ENCODE measurements at regions not wholly inside any gene's neighbourhood (a gene's known extent, or its start where the extent isn't known, plus 50 kb on each side); places are given as distances from the start of the nearest gene placed in this dataset.

DNA sequence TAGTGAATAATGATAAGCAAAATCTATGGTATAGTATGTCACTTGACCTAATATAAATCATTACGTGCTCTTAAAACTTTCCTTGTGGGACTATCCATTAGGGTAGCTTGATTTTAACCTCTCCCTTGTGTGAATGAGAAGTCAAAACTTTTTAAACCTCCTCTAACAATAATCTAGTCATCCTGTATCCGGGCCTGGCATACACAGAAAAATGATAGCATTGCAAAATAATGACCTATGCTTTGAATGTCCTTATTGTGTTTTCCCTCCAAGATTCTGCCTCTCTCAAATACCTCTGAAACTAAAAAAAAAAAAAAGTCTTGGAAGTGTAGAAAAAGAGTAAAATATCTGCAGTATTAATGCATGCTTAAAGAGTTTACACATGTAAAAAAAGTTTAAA is 250.0 kb upstream of the NDST3 start:
- Histone ChIP-seq H3K9me3 (no peaks in the 10 kb centered on the region), H3K4me1 (no peaks in the 10 kb centered on the region), H3K27me3 (no peaks in the 10 kb centered on the region), H3K27ac (no peak overlapping the region), H3K4me3 (no peak overlapping the region), H3K36me3 (no peaks in the 10 kb centered on the region)
- ATAC-seq (no peak), DNase-seq (no peak)
- in situ Hi-C loops (cut with MboI; ENCODE audit: low sequenced_read_pairs in 4 of 4): no loop called here
- intact Hi-C loops (cut with DNase I; ENCODE audit: low total_unique reads): no loop called here
- TF ChIP-seq, protein P1, sequence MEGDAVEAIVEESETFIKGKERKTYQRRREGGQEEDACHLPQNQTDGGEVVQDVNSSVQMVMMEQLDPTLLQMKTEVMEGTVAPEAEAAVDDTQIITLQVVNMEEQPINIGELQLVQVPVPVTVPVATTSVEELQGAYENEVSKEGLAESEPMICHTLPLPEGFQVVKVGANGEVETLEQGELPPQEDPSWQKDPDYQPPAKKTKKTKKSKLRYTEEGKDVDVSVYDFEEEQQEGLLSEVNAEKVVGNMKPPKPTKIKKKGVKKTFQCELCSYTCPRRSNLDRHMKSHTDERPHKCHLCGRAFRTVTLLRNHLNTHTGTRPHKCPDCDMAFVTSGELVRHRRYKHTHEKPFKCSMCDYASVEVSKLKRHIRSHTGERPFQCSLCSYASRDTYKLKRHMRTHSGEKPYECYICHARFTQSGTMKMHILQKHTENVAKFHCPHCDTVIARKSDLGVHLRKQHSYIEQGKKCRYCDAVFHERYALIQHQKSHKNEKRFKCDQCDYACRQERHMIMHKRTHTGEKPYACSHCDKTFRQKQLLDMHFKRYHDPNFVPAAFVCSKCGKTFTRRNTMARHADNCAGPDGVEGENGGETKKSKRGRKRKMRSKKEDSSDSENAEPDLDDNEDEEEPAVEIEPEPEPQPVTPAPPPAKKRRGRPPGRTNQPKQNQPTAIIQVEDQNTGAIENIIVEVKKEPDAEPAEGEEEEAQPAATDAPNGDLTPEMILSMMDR (IDR thresholded peaks at IDR 0.05 in 4 of 5, conservative IDR thresholded peaks at IDR 0.05 in 1 of 5): no peak
- no peak for TF ChIP-seq POLR2A (IDR thresholded peaks at IDR 0.05)

- Histone ChIP-seq H3K36me3 (no peaks in the 10 kb centered on the region), H3K4me3 (no peak overlapping the region), H3K4me1 (no peaks in the 10 kb centered on the region), H3K27me3 (no peaks in the 10 kb centered on the region), H3K9me3 (no peaks in the 10 kb centered on the region), H3K27ac (no peak overlapping the region)
- ATAC-seq (no peak), DNase-seq (no peak)
- intact Hi-C loops (cut with DNase I; ENCODE audit: low total_unique reads): no loop called here
- no peak for TF ChIP-seq POLR2A (IDR thresholded peaks at IDR 0.05)
- TF ChIP-seq, protein P1 (IDR thresholded peaks at IDR 0.05 in 4 of 5, conservative IDR thresholded peaks at IDR 0.05 in 1 of 5): no peak
- in situ Hi-C loops (cut with MboI; ENCODE audit: low sequenced_read_pairs in 4 of 4): no loop called here
Observed at GRCh38 chr4:117786566-117786965, 247.7 kb upstream of the NDST3 start.

DNA sequence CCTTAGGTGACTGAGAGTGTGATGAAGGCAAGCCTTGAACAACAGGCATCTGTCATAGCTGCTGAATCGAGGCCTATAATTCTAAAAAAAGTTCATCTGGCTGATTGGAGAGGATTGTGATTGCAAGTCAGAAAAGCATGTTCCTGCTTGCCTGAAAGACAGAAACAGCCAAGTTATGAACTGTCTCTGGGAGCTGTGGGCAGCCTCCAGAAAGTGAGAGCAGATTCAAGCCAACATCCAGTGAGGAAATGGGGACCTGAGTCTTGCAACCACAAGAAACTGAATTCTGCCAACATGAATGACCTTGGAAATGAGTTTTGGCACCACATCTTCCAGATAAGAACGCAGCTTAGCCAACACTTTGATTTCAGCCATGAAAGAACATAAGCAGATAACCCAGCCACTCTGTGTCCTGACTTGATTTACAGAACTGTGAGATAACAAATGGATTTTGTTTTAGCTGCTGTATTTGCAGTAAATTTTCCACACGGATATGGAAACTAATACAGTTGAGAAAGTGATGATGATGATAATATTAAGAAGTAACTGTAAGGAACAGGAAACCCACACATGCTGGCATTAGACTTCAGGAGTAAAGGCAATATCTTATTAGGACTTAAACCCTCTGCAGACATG is 240.3 kb upstream of the NDST3 start:
- in situ Hi-C loops (cut with MboI; ENCODE audit: low sequenced_read_pairs in 4 of 4): no loop called here
- intact Hi-C loops (cut with DNase I; ENCODE audit: low total_unique reads): no loop called here

DNA sequence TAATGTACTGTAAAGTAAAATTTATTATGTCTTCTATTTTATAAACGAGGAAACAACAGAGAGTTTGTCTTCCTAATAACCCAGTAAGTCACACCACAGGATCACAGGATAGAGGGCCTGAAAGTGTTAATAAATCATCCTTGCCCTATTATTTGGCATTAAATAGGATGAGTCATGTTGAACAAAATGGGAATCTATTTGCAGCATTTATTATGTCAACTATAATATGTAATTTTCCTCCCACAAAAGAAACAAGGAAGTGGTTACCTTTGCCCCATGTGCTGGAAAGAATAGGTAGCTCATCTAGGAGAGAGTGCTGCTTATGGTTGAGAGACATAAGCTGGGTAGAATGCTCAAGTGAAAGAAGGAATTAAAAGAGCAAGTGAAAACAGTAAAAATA is 237.6 kb upstream of the NDST3 start:
- no peaks in the 10 kb centered on the region for H3K4me1 ChIP-seq

More for the DNA sequence above, 240.3 kb upstream of the NDST3 start:
- DNase-seq (no peak), ATAC-seq (no peak)
- Histone ChIP-seq H3K27me3 (no peaks in the 10 kb centered on the region), H3K4me3 (no peak overlapping the region), H3K9me3 (no peaks in the 10 kb centered on the region), H3K27ac (no peak overlapping the region), H3K36me3 (no peaks in the 10 kb centered on the region), H3K4me1 (no peaks in the 10 kb centered on the region)
- TF ChIP-seq POLR2A (IDR thresholded peaks at IDR 0.05): no peak
- TF ChIP-seq, protein P1 (IDR thresholded peaks at IDR 0.05 in 4 of 5, conservative IDR thresholded peaks at IDR 0.05 in 1 of 5): no peak

More for the DNA sequence above, 237.6 kb upstream of the NDST3 start:
- H3K4me3 ChIP-seq: no peak overlapping the region
- no peaks in the 10 kb centered on the region for H3K9me3 ChIP-seq
- ATAC-seq: no peak
- H3K36me3 ChIP-seq: no peaks in the 10 kb centered on the region
- no peak for DNase-seq
- no peaks in the 10 kb centered on the region for H3K27me3 ChIP-seq
- no peak overlapping the region for H3K27ac ChIP-seq
- TF ChIP-seq, protein P1 (IDR thresholded peaks at IDR 0.05 in 4 of 5, conservative IDR thresholded peaks at IDR 0.05 in 1 of 5): no peak
- no peak for TF ChIP-seq POLR2A (IDR thresholded peaks at IDR 0.05)
- in situ Hi-C loops (cut with MboI; ENCODE audit: low sequenced_read_pairs in 4 of 4): no loop called here
- intact Hi-C loops (cut with DNase I; ENCODE audit: low total_unique reads): no loop called here

All from gastrocnemius medialis (tissue), 4 donors.